ENCODE measurements at regions not wholly inside any gene's neighbourhood (a gene's known extent, or its start where the extent isn't known, plus 50 kb on each side); places are given as distances from the start of the nearest gene placed in this dataset.

DNA sequence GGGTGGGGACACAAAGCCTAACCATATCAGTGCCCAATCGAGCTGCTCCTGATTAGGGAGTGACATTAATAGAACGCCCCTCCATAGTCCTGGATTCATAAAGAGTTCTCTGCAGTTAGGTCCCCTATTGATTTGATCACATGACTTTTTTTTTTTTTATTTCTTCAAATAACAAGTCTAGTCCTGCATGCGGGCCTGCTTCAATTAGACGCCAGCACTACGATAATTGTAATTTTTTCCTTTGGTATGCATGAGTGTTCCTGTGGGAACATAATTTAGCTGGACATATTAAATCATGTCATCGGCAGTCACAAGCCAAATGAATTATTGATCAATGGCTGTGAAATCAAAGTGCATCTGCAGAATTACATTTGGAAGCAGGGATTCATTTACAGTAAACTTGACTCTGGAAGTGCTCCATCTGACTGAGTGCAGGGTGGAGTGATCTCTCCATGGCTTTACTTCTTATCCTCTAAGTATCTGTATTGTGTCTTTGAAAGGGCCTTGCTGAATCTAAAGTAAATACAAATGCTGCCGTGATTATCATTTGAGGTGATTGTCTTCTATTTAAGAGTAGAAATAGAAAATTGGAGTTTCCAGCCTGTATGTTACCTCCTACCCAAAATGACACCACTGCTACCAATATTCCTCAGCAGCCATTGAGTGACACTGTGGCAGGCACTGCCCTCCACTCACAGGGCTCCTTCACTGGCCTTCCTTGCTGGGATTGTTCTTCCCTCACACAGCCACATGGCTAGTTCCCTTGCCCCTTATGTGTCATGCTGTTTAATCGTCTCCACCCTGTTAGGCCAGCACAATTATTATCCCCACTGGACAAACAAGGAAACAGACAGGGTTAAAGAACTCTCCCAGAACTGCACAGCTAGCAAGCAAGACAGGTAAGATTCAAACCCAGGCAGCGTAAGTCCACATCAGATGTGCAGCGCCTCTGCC is 337.4 kb upstream of the ID2 start:
- Histone ChIP-seq H3K4me1 (ENCODE audit: control insufficient read depth in 1 of 2, insufficient read depth in 2 of 2, low read length in 2 of 2) (no peaks in the 10 kb centered on the region), H3K9me3 (ENCODE audit: control insufficient read depth in 1 of 2, insufficient read depth in 1 of 2, low read depth in 1 of 2, low read length in 2 of 2) (no peaks in the 10 kb centered on the region), H3K27me3 (ENCODE audit: insufficient read depth, low read length) (no peaks in the 10 kb centered on the region), H4K20me1 (ENCODE audit: insufficient read depth) (no peaks in the 10 kb centered on the region), H3K36me3 (ENCODE audit: control insufficient read depth in 1 of 2, insufficient read depth in 2 of 2, low read length in 2 of 2) (no peaks in the 10 kb centered on the region), H3K4me3 (replicated peaks in 1 of 2; ENCODE audit: low read depth in 1 of 2, low read length in 2 of 2) (no peak overlapping the region), H3K27ac (ENCODE audit: low read depth, low read length) (no peak overlapping the region), H3K9ac (ENCODE audit: low read length) (no peak overlapping the region), H2AFZ (ENCODE audit: low read depth, low read length, poor library complexity, severe bottlenecking) (no peak overlapping the region), H3K9me2 (ENCODE audit: insufficient read depth) (no peaks in the 10 kb centered on the region), H3K4me2 (ENCODE audit: low read length) (no peak overlapping the region), H3K79me2 (ENCODE audit: insufficient read depth, low read length) (no peaks in the 10 kb centered on the region)
- DNase-seq (ENCODE audit: low read depth, low spot score) (no peak), ATAC-seq (no peak)
- POLR2A ChIA-PET = no interaction called here
- RAD21 ChIA-PET (ENCODE audit: low non-redundant PET in 1 of 2, low total read pairs in 2 of 2, uncharacterized antibody in 2 of 2, unreplicated experiment in 2 of 2) = no interaction called here
- no TSS peak for BruUV-seq (replicated peaks)
- CTCF ChIA-PET = no interaction called here
- intact Hi-C loops (cut with micrococcal nuclease) = no loop called here
- TF ChIP-seq, protein P1, sequence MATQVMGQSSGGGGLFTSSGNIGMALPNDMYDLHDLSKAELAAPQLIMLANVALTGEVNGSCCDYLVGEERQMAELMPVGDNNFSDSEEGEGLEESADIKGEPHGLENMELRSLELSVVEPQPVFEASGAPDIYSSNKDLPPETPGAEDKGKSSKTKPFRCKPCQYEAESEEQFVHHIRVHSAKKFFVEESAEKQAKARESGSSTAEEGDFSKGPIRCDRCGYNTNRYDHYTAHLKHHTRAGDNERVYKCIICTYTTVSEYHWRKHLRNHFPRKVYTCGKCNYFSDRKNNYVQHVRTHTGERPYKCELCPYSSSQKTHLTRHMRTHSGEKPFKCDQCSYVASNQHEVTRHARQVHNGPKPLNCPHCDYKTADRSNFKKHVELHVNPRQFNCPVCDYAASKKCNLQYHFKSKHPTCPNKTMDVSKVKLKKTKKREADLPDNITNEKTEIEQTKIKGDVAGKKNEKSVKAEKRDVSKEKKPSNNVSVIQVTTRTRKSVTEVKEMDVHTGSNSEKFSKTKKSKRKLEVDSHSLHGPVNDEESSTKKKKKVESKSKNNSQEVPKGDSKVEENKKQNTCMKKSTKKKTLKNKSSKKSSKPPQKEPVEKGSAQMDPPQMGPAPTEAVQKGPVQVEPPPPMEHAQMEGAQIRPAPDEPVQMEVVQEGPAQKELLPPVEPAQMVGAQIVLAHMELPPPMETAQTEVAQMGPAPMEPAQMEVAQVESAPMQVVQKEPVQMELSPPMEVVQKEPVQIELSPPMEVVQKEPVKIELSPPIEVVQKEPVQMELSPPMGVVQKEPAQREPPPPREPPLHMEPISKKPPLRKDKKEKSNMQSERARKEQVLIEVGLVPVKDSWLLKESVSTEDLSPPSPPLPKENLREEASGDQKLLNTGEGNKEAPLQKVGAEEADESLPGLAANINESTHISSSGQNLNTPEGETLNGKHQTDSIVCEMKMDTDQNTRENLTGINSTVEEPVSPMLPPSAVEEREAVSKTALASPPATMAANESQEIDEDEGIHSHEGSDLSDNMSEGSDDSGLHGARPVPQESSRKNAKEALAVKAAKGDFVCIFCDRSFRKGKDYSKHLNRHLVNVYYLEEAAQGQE (IDR thresholded peaks at IDR 0.05; ENCODE audit: low read depth) = no peak
- TF ChIP-seq SIN3A (IDR thresholded peaks at IDR 0.05; ENCODE audit: low read depth) (no peak), FOSL1 (IDR thresholded peaks at IDR 0.05; ENCODE audit: low read depth) (no peak), CEBPB (IDR thresholded peaks at IDR 0.05; ENCODE audit: low read depth) (no peak), ZFX (IDR thresholded peaks at IDR 0.05) (no peak), ZNF274 (IDR thresholded peaks at IDR 0.05; ENCODE audit: low read depth, low read length) (no peak), EZH2phosphoT487 (IDR thresholded peaks at IDR 0.05; ENCODE audit: borderline replicate concordance) (no peak), SRF (IDR thresholded peaks at IDR 0.05; ENCODE audit: low read depth) (no peak), POLR2A (IDR thresholded peaks at IDR 0.05; ENCODE audit: borderline replicate concordance, extremely low read depth, insufficient read depth, insufficient read length) (no peak), YY1 (IDR thresholded peaks at IDR 0.05; ENCODE audit: extremely low read depth, insufficient replicate concordance, low read depth, low read length) (no peak), ELF1 (IDR thresholded peaks at IDR 0.05; ENCODE audit: borderline replicate concordance, low read depth) (no peak), SP1 (IDR thresholded peaks at IDR 0.05; ENCODE audit: low read depth) (no peak), JUND (IDR thresholded peaks at IDR 0.05) (no peak)
- TF ChIP-seq, protein P2, sequence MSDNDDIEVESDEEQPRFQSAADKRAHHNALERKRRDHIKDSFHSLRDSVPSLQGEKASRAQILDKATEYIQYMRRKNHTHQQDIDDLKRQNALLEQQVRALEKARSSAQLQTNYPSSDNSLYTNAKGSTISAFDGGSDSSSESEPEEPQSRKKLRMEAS (IDR thresholded peaks at IDR 0.05) = no peak
- TF ChIP-seq, protein P3, sequence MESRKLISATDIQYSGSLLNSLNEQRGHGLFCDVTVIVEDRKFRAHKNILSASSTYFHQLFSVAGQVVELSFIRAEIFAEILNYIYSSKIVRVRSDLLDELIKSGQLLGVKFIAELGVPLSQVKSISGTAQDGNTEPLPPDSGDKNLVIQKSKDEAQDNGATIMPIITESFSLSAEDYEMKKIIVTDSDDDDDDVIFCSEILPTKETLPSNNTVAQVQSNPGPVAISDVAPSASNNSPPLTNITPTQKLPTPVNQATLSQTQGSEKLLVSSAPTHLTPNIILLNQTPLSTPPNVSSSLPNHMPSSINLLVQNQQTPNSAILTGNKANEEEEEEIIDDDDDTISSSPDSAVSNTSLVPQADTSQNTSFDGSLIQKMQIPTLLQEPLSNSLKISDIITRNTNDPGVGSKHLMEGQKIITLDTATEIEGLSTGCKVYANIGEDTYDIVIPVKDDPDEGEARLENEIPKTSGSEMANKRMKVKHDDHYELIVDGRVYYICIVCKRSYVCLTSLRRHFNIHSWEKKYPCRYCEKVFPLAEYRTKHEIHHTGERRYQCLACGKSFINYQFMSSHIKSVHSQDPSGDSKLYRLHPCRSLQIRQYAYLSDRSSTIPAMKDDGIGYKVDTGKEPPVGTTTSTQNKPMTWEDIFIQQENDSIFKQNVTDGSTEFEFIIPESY (IDR thresholded peaks at IDR 0.05; ENCODE audit: extremely low read depth, insufficient replicate concordance, low read length) = no peak
- TF ChIP-seq, protein P4, sequence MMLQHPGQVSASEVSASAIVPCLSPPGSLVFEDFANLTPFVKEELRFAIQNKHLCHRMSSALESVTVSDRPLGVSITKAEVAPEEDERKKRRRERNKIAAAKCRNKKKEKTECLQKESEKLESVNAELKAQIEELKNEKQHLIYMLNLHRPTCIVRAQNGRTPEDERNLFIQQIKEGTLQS (IDR thresholded peaks at IDR 0.05) = no peak
